Liver (tissue), 8 donors: ENCODE measurements at regions not wholly inside any gene's neighbourhood (a gene's known extent, or its start where the extent isn't known, plus 50 kb on each side); places are given as distances from the start of the nearest gene placed in this dataset.

ENCODE experiments used
- DNase-seq: peaks from one replicate; pipeline ENCODE4 v3.0.0-alpha.2; 2017; ENCODE audit warnings: low spot score
- H3K27ac ChIP-seq, 2 donors: one replicate each; pipeline ENCODE4 v1.7.0; 2013; ENCODE audit warnings: inconsistent platforms in 2 of 2, low read length in 2 of 2, control low read depth in 1 of 2, low read depth in 1 of 2, mild to moderate bottlenecking in 1 of 2
- H3K27me3 ChIP-seq, 4 donors: one replicate each; pipeline versions ENCODE4 v1.6.1 to v1.7.0; 2013; ENCODE audit warnings: low read length in 3 of 4, inconsistent platforms in 1 of 4, mild to moderate bottlenecking in 1 of 4, moderate library complexity in 1 of 4; ENCODE audit not compliant: control insufficient read depth in 4 of 4, insufficient read depth in 4 of 4
- H3K36me3 ChIP-seq, 4 donors: one replicate each; pipeline versions ENCODE4 v1.6.1 to v1.7.0; 2013; ENCODE audit warnings: low read length in 3 of 4, mild to moderate bottlenecking in 3 of 4, low read depth in 1 of 4, moderate library complexity in 1 of 4; ENCODE audit not compliant: control insufficient read depth in 4 of 4, insufficient read depth in 3 of 4
- H3K4me1 ChIP-seq, 4 donors: one replicate each; pipeline versions ENCODE4 v1.6.1 to v1.7.0; 2013; ENCODE audit warnings: low read length in 3 of 4, mild to moderate bottlenecking in 3 of 4, moderate library complexity in 1 of 4; ENCODE audit not compliant: control insufficient read depth in 4 of 4, insufficient read depth in 4 of 4
- H3K4me3 ChIP-seq, 3 donors: one replicate each; pipeline versions ENCODE4 v1.6.1 to v1.7.0; 2013; ENCODE audit warnings: low read length in 3 of 3, control low read depth in 1 of 3, low read depth in 1 of 3, mild to moderate bottlenecking in 1 of 3
- H3K9ac ChIP-seq, 2 donors: one replicate each; pipeline ENCODE4 v1.7.0; 2013; ENCODE audit warnings: low read length in 2 of 2, mild to moderate bottlenecking in 2 of 2, moderate library complexity in 2 of 2, control low read depth in 1 of 2, low read depth in 1 of 2
- H3K9me3 ChIP-seq, 4 donors: one replicate each; pipeline versions ENCODE4 v1.6.1 to v1.7.0; 2013; ENCODE audit warnings: low read length in 3 of 4; ENCODE audit not compliant: control insufficient read depth in 4 of 4
- EGR1 ChIP-seq, 2 donors: IDR thresholded peaks; 2 replicates each; pipeline ENCODE4 v1.6.1; 2016 to 2018; ENCODE audit warnings: antibody characterized with exemption in 2 of 2, low read depth in 2 of 2
- FOXA1 ChIP-seq: IDR thresholded peaks from 2 replicates; pipeline ENCODE4 v1.6.1; 2016; ENCODE audit warnings: antibody characterized with exemption
- FOXA2 ChIP-seq: IDR thresholded peaks from 2 replicates; pipeline ENCODE4 v1.6.1; 2016; ENCODE audit warnings: antibody characterized with exemption
- HNF4A ChIP-seq, 2 donors: conservative IDR thresholded peaks; 2 replicates each; pipeline ENCODE4 v1.6.1; 2016; ENCODE audit warnings: antibody characterized with exemption in 2 of 2, mild to moderate bottlenecking in 2 of 2
- HNF4G ChIP-seq: IDR thresholded peaks from 2 replicates; pipeline ENCODE4 v1.6.1; 2016; ENCODE audit warnings: antibody characterized with exemption
- RAD21 ChIP-seq, 2 donors: IDR thresholded peaks; 2 replicates each; pipeline ENCODE4 v1.6.1; 2016; ENCODE audit warnings: antibody characterized with exemption in 2 of 2, mild to moderate bottlenecking in 2 of 2
- RXRA ChIP-seq, 2 donors: IDR thresholded peaks; 2 replicates each; pipeline ENCODE4 v1.6.1; 2017 to 2018; ENCODE audit warnings: antibody characterized with exemption in 2 of 2, mild to moderate bottlenecking in 1 of 2
- SP1 ChIP-seq: IDR thresholded peaks from 2 replicates; pipeline ENCODE4 v1.6.1; 2018; ENCODE audit warnings: antibody characterized with exemption, mild to moderate bottlenecking
- TAF1 ChIP-seq: conservative IDR thresholded peaks from 2 replicates; pipeline ENCODE4 v1.6.1; 2016; ENCODE audit warnings: antibody characterized with exemption, mild to moderate bottlenecking
- YY1 ChIP-seq: IDR thresholded peaks from 2 replicates; pipeline ENCODE4 v1.6.1; 2016; ENCODE audit warnings: antibody characterized with exemption, mild to moderate bottlenecking
- WGBS: extraction: QIAGEN DNeasy Blood & Tissue Kit; methylation state at CpG from one replicate; pipeline ENCODE4 v1.1.7; 2013; 5-methylcytosine and 5-hydroxymethylcytosine counted together
- TF ChIP-seq, protein P1 (sequence below): fragments of 150-350 bp; IDR thresholded peaks from 2 replicates; pipeline ENCODE4 v1.5.1; 2017; ENCODE audit warnings: improper control_type of control experiment, low read depth, low read length; ENCODE audit not compliant: missing input control
- TF ChIP-seq, protein P2 (sequence below): IDR thresholded peaks from 2 replicates; pipeline ENCODE4 v1.6.1; 2016; ENCODE audit warnings: antibody characterized with exemption
- TF ChIP-seq, protein P3 (sequence below): IDR thresholded peaks from 2 replicates; pipeline ENCODE4 v1.6.1; 2016; ENCODE audit warnings: antibody characterized with exemption
- TF ChIP-seq, protein P4 (sequence below): IDR thresholded peaks from 2 replicates; pipeline ENCODE4 v1.6.1; 2016; ENCODE audit warnings: antibody characterized with exemption, mild to moderate bottlenecking
- donor health status: healthy.
- donor health status: healthy.
- donor health status: healthy.
- donor health status: healthy.
- donor health status: healthy.

DNA sequence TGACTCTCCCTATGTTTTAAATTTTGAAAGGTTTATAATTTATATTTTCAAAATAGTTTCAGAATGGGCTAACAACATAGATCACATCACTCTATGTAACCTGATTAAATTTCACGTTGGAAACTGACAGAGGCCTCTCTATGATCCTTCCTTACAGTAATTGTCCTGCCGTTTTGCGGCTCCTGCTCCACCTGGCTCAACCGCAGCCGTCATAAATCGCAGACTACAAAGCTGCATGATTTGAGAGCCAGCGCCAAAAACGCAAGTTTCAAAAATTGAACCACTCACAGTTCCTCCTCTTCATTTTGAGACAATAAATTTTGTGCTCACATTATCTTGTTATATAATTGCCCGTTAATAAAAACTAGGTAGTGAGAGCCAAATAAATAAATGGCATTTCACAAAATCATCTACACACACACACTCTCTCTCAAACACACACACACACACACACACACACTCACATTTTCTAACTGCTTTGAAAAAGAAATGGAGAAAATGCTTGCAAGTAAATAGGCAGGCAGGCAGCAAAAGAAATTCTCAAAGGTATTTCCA lies 263.1 kb upstream of the PSMD7 start:
- DNase-seq: no peak
- peaks cover 0 to 2% (median 0%) of the 10 kb centered on the region in 4 donors for H3K27me3 ChIP-seq
- no peak overlapping the region for H3K9ac ChIP-seq
- H3K4me3 ChIP-seq: no peak overlapping the region
- no peaks in the 10 kb centered on the region for H3K9me3 ChIP-seq
- TF ChIP-seq, protein P1, sequence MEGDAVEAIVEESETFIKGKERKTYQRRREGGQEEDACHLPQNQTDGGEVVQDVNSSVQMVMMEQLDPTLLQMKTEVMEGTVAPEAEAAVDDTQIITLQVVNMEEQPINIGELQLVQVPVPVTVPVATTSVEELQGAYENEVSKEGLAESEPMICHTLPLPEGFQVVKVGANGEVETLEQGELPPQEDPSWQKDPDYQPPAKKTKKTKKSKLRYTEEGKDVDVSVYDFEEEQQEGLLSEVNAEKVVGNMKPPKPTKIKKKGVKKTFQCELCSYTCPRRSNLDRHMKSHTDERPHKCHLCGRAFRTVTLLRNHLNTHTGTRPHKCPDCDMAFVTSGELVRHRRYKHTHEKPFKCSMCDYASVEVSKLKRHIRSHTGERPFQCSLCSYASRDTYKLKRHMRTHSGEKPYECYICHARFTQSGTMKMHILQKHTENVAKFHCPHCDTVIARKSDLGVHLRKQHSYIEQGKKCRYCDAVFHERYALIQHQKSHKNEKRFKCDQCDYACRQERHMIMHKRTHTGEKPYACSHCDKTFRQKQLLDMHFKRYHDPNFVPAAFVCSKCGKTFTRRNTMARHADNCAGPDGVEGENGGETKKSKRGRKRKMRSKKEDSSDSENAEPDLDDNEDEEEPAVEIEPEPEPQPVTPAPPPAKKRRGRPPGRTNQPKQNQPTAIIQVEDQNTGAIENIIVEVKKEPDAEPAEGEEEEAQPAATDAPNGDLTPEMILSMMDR: no peak
- TF ChIP-seq FOXA1 (no peak), RXRA (IDR thresholded peaks at IDR 0.05) (no peak), HNF4A (conservative IDR thresholded peaks at IDR 0.05) (no peak), FOXA2 (no peak), TAF1 (no peak), YY1 (no peak)
- TF ChIP-seq, protein P2, sequence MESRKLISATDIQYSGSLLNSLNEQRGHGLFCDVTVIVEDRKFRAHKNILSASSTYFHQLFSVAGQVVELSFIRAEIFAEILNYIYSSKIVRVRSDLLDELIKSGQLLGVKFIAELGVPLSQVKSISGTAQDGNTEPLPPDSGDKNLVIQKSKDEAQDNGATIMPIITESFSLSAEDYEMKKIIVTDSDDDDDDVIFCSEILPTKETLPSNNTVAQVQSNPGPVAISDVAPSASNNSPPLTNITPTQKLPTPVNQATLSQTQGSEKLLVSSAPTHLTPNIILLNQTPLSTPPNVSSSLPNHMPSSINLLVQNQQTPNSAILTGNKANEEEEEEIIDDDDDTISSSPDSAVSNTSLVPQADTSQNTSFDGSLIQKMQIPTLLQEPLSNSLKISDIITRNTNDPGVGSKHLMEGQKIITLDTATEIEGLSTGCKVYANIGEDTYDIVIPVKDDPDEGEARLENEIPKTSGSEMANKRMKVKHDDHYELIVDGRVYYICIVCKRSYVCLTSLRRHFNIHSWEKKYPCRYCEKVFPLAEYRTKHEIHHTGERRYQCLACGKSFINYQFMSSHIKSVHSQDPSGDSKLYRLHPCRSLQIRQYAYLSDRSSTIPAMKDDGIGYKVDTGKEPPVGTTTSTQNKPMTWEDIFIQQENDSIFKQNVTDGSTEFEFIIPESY: no peak
- TF ChIP-seq, protein P3, sequence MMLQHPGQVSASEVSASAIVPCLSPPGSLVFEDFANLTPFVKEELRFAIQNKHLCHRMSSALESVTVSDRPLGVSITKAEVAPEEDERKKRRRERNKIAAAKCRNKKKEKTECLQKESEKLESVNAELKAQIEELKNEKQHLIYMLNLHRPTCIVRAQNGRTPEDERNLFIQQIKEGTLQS: no peak
- H3K4me1 ChIP-seq: peaks cover 0 to 3% (median 0%) of the 10 kb centered on the region in 4 donors
- H3K36me3 ChIP-seq: no peaks in the 10 kb centered on the region
- WGBS: 69% methylated on average over 9 of the region's 9 CpGs
- no peak overlapping the region for H3K27ac ChIP-seq

DNA sequence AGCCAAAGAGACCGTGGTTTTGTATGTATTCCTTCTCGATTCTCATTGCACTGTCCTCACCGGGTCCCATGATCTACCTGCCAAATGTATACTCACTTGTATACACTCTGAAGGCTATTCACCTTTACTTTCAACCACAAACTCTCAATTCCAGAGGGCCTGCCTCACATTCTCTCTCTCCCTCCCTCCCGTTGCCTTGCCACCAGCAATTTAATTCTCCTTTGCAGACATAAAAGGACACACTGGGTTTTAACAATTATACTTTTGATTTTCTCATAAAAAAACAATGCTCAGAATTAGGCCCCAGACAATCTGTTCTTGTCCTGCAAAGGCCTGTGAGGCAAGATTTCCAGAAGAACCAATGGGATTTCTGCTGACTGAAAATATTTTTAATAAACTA lies 265.1 kb upstream of the PSMD7 start:
- peaks cover 0 to 3% (median 0%) of the 10 kb centered on the region in 4 donors for H3K4me1 ChIP-seq
- no peaks in the 10 kb centered on the region for H3K9me3 ChIP-seq
- no peaks in the 10 kb centered on the region for H3K36me3 ChIP-seq
- no peak overlapping the region for H3K4me3 ChIP-seq
- DNase-seq: no peak
- no peak for TF ChIP-seq SP1
- no peak for TF ChIP-seq TAF1
- no peak for TF ChIP-seq HNF4A (conservative IDR thresholded peaks at IDR 0.05)
- TF ChIP-seq, protein P4, sequence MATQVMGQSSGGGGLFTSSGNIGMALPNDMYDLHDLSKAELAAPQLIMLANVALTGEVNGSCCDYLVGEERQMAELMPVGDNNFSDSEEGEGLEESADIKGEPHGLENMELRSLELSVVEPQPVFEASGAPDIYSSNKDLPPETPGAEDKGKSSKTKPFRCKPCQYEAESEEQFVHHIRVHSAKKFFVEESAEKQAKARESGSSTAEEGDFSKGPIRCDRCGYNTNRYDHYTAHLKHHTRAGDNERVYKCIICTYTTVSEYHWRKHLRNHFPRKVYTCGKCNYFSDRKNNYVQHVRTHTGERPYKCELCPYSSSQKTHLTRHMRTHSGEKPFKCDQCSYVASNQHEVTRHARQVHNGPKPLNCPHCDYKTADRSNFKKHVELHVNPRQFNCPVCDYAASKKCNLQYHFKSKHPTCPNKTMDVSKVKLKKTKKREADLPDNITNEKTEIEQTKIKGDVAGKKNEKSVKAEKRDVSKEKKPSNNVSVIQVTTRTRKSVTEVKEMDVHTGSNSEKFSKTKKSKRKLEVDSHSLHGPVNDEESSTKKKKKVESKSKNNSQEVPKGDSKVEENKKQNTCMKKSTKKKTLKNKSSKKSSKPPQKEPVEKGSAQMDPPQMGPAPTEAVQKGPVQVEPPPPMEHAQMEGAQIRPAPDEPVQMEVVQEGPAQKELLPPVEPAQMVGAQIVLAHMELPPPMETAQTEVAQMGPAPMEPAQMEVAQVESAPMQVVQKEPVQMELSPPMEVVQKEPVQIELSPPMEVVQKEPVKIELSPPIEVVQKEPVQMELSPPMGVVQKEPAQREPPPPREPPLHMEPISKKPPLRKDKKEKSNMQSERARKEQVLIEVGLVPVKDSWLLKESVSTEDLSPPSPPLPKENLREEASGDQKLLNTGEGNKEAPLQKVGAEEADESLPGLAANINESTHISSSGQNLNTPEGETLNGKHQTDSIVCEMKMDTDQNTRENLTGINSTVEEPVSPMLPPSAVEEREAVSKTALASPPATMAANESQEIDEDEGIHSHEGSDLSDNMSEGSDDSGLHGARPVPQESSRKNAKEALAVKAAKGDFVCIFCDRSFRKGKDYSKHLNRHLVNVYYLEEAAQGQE: no peak
- TF ChIP-seq HNF4G: no peak
- TF ChIP-seq EGR1 (IDR thresholded peaks at IDR 0.05; ENCODE audit: low read depth in 2 of 2): no peak
- TF ChIP-seq RAD21 (IDR thresholded peaks at IDR 0.05): no peak
- TF ChIP-seq, protein P1: no peak
- no peak for TF ChIP-seq RXRA (IDR thresholded peaks at IDR 0.05)
- no peak for TF ChIP-seq FOXA2
- H3K27me3 ChIP-seq: peaks cover 0 to 2% (median 0%) of the 10 kb centered on the region in 4 donors
- no peak overlapping the region for H3K9ac ChIP-seq
- H3K27ac ChIP-seq: no peak overlapping the region
- 84% methylated on average over 4 of the region's 4 CpGs for WGBS
